Mesenchymal stem cell (in vitro differentiated cells and primary cell): ENCODE measurements at regions not wholly inside any gene's neighbourhood (a gene's known extent, or its start where the extent isn't known, plus 50 kb on each side); places are given as distances from the start of the nearest gene placed in this dataset.
A peak's percentile ranks its signal among the peaks of the same experiment; 100 is the strongest.

Source experiments
- DNase-seq: peaks from one replicate; pipeline ENCODE4 v3.0.0-alpha.2; 2013
- H2AFZ ChIP-seq: one replicate; pipeline ENCODE4 v1.6.1; 2013; ENCODE audit warnings: low read depth, mild to moderate bottlenecking, control low read depth, inconsistent platforms, low read length, moderate library complexity
- H2AK5ac ChIP-seq: 2 replicates; pipeline ENCODE4 v1.6.1; 2013; ENCODE audit warnings: low read length, moderate library complexity, mild to moderate bottlenecking, inconsistent platforms; ENCODE audit not compliant: severe bottlenecking
- H2BK120ac ChIP-seq: one replicate; pipeline ENCODE4 v1.6.1; 2013; ENCODE audit warnings: low read depth, mild to moderate bottlenecking, inconsistent platforms, low read length, moderate library complexity
- H2BK12ac ChIP-seq, 2 experiments: one replicate each; pipeline ENCODE4 v1.6.1; 2013; ENCODE audit warnings: inconsistent platforms in 2 of 2, low read length in 2 of 2, mild to moderate bottlenecking in 2 of 2, moderate library complexity in 2 of 2, control low read depth in 1 of 2
- H2BK15ac ChIP-seq: one replicate; pipeline ENCODE4 v1.6.1; 2013; ENCODE audit warnings: mild to moderate bottlenecking, low read depth, inconsistent platforms; ENCODE audit not compliant: poor library complexity, severe bottlenecking
- H2BK5ac ChIP-seq: 2 replicates; pipeline ENCODE4 v1.6.1; 2013; ENCODE audit warnings: low read depth, mild to moderate bottlenecking, low read length, control low read depth, inconsistent platforms; ENCODE audit not compliant: poor library complexity, severe bottlenecking
- H3K14ac ChIP-seq, 2 experiments: one replicate each; pipeline ENCODE4 v1.6.1; 2013; ENCODE audit warnings: inconsistent platforms in 2 of 2, low read length in 2 of 2, control low read depth in 1 of 2, mild to moderate bottlenecking in 1 of 2, moderate library complexity in 1 of 2
- H3K18ac ChIP-seq, 2 experiments: one replicate each; pipeline ENCODE4 v1.6.1; 2013; ENCODE audit warnings: inconsistent platforms in 2 of 2, low read length in 2 of 2, control low read depth in 1 of 2, low read depth in 1 of 2, mild to moderate bottlenecking in 1 of 2
- H3K23ac ChIP-seq, 2 experiments: one replicate each; pipeline ENCODE4 v1.6.1; 2013; ENCODE audit warnings: inconsistent platforms in 2 of 2, low read length in 2 of 2, mild to moderate bottlenecking in 2 of 2, moderate library complexity in 2 of 2, control low read depth in 1 of 2
- H3K27ac ChIP-seq: 2 replicates; pipeline ENCODE4 v1.5.1; 2013; ENCODE audit warnings: mild to moderate bottlenecking, moderate library complexity, low read length, control low read depth, inconsistent platforms; ENCODE audit not compliant: poor library complexity, severe bottlenecking
- H3K27me3 ChIP-seq, 2 experiments: 2 replicates each; pipeline versions ENCODE4 v1.6.1 to v1.7.0; 2013; ENCODE audit warnings: low read length in 2 of 2, mild to moderate bottlenecking in 2 of 2, moderate library complexity in 2 of 2, control low read depth in 1 of 2, inconsistent platforms in 1 of 2; ENCODE audit not compliant: control insufficient read depth in 1 of 2, insufficient read depth in 1 of 2
- H3K36me3 ChIP-seq, 2 experiments: 2 replicates each; pipeline versions ENCODE4 v1.6.1 to v1.7.0; 2013; ENCODE audit warnings: low read length in 2 of 2, control low read depth in 1 of 2, inconsistent platforms in 1 of 2, low read depth in 1 of 2, mild to moderate bottlenecking in 1 of 2; ENCODE audit not compliant: insufficient read depth in 2 of 2, control insufficient read depth in 1 of 2
- H3K4ac ChIP-seq, 2 experiments: one replicate each; pipeline ENCODE4 v1.6.1; 2013; ENCODE audit warnings: inconsistent platforms in 2 of 2, low read length in 2 of 2, mild to moderate bottlenecking in 2 of 2, moderate library complexity in 2 of 2, control low read depth in 1 of 2, low read depth in 1 of 2
- H3K4me1 ChIP-seq: 2 replicates; pipeline ENCODE4 v1.6.1; 2013; ENCODE audit warnings: low read depth, low read length, control low read depth; ENCODE audit not compliant: control insufficient read depth, insufficient read depth
- H3K4me2 ChIP-seq: 2 replicates; pipeline ENCODE4 v1.6.1; 2013; ENCODE audit warnings: low read length, mild to moderate bottlenecking, inconsistent platforms; ENCODE audit not compliant: poor library complexity, severe bottlenecking
- H3K4me3 ChIP-seq, 2 experiments: 2 replicates each; pipeline versions ENCODE4 v1.5.1 to v1.7.0; 2013; ENCODE audit warnings: low read length in 2 of 2, mild to moderate bottlenecking in 2 of 2, control low read depth in 1 of 2, low read depth in 1 of 2; ENCODE audit not compliant: insufficient read depth in 1 of 2
- H3K79me1 ChIP-seq: replicated peaks from 2 replicates; pipeline ENCODE4 v1.6.1; 2013; ENCODE audit warnings: mild to moderate bottlenecking, control low read depth, low read length, inconsistent platforms; ENCODE audit not compliant: poor library complexity, severe bottlenecking
- H3K9ac ChIP-seq: 2 replicates; pipeline ENCODE4 v1.7.0; 2013; ENCODE audit warnings: mild to moderate bottlenecking, low read length, moderate library complexity
- H3K9me3 ChIP-seq: 2 replicates; pipeline ENCODE4 v1.7.0; 2013; ENCODE audit warnings: mild to moderate bottlenecking, low read length; ENCODE audit not compliant: control insufficient read depth
- H4K8ac ChIP-seq: one replicate; pipeline ENCODE4 v1.6.1; 2013; ENCODE audit warnings: inconsistent platforms, mild to moderate bottlenecking, low read length, moderate library complexity
- H4K91ac ChIP-seq: one replicate; pipeline ENCODE4 v1.6.1; 2013; ENCODE audit warnings: mild to moderate bottlenecking, low read length, inconsistent platforms
- WGBS: methylation state at CpG from one replicate; pipeline ENCODE4 v1.1.7; 2013; ENCODE audit warnings: mixed read lengths; 5-methylcytosine and 5-hydroxymethylcytosine counted together

GRCh38 chr5:130729541-130729940 is 435.5 kb downstream of the HINT1 start:
- H3K9me3 ChIP-seq, result peaks cover 5% of the 10 kb centered on the region
- H3K27ac ChIP-seq, result no peak overlapping the region
- no peak overlapping the region for H3K23ac ChIP-seq
- no peaks in the 10 kb centered on the region for H3K79me1 ChIP-seq
- H3K4ac ChIP-seq, result no peak overlapping the region
- H2BK5ac ChIP-seq, result no peak overlapping the region
- no peak overlapping the region for H2AFZ ChIP-seq
- H3K18ac ChIP-seq, result no peak overlapping the region
- no peak overlapping the region for H2BK120ac ChIP-seq
- H2AK5ac ChIP-seq, result no peak overlapping the region
- no peaks in the 10 kb centered on the region for H3K27me3 ChIP-seq
- 78% methylated on average over 2 of the region's 2 CpGs for WGBS
- H3K36me3 ChIP-seq, result no peaks in the 10 kb centered on the region
- H4K91ac ChIP-seq, result no peak overlapping the region
- no peak overlapping the region for H4K8ac ChIP-seq
- H3K4me1 ChIP-seq, result no peaks in the 10 kb centered on the region
- H3K14ac ChIP-seq, result no peak overlapping the region
- no peak overlapping the region for H2BK12ac ChIP-seq
- no peak overlapping the region for H3K4me2 ChIP-seq
- no peak overlapping the region for H3K9ac ChIP-seq
- no peak overlapping the region for H2BK15ac ChIP-seq
- no peak for DNase-seq
- H3K4me3 ChIP-seq, result no peak overlapping the region

GRCh38 chr5:130727830-130728229 is 437.2 kb downstream of the HINT1 start:
- Histone ChIP-seq H3K4ac (no peak overlapping the region), H2AFZ (no peak overlapping the region), H2BK12ac (no peak overlapping the region), H3K27me3 (no peaks in the 10 kb centered on the region), H2AK5ac (no peak overlapping the region), H3K4me3 (no peak overlapping the region), H3K23ac (no peak overlapping the region), H2BK120ac (no peak overlapping the region), H3K14ac (no peak overlapping the region), H4K8ac (no peak overlapping the region), H3K36me3 (no peaks in the 10 kb centered on the region), H3K18ac (no peak overlapping the region), H3K4me2 (no peak overlapping the region), H3K4me1 (no peaks in the 10 kb centered on the region), H3K9me3 (peaks cover 5% of the 10 kb centered on the region), H2BK15ac (no peak overlapping the region), H3K27ac (no peak overlapping the region), H3K79me1 (no peaks in the 10 kb centered on the region), H4K91ac (no peak overlapping the region), H3K9ac (no peak overlapping the region), H2BK5ac (no peak overlapping the region)
- DNase-seq, result no peak
- 100% methylated on average over 1 of the region's 1 CpG for WGBS

- H3K4me1 ChIP-seq, result no peaks in the 10 kb centered on the region
- no peaks in the 10 kb centered on the region for H3K9me3 ChIP-seq
- H3K4ac ChIP-seq, result no peak overlapping the region
- H3K9ac ChIP-seq, result no peak overlapping the region
- WGBS, result 92% methylated on average over 4 of the region's 5 CpGs
- H3K23ac ChIP-seq, result no peak overlapping the region
- H3K18ac ChIP-seq, result no peak overlapping the region
- no peak overlapping the region for H2AFZ ChIP-seq
- H3K14ac ChIP-seq, result no peak overlapping the region
- no peak overlapping the region for H2BK12ac ChIP-seq
- no peak overlapping the region for H4K91ac ChIP-seq
- H3K27me3 ChIP-seq, result no peaks in the 10 kb centered on the region
- no peaks in the 10 kb centered on the region for H3K79me1 ChIP-seq
- DNase-seq, result no peak
- H3K4me3 ChIP-seq, result no peak overlapping the region
- H2AK5ac ChIP-seq, result no peak overlapping the region
- H3K4me2 ChIP-seq, result no peak overlapping the region
- no peak overlapping the region for H2BK120ac ChIP-seq
- no peaks in the 10 kb centered on the region for H3K36me3 ChIP-seq
- no peak overlapping the region for H2BK5ac ChIP-seq
- no peak overlapping the region for H4K8ac ChIP-seq
- H2BK15ac ChIP-seq, result no peak overlapping the region
- no peak overlapping the region for H3K27ac ChIP-seq
Observed at GRCh38 chr5:130724658-130725057, 440.4 kb downstream of the HINT1 start.

GRCh38 chr5:130720355-130720754 is 444.7 kb downstream of the HINT1 start:
- H3K9ac ChIP-seq, result no peak overlapping the region
- no peaks in the 10 kb centered on the region for H3K9me3 ChIP-seq
- no peak overlapping the region for H2BK12ac ChIP-seq
- no peak overlapping the region for H4K8ac ChIP-seq
- no peaks in the 10 kb centered on the region for H3K79me1 ChIP-seq
- H2BK120ac ChIP-seq, result no peak overlapping the region
- H2AK5ac ChIP-seq, result no peak overlapping the region
- no peak overlapping the region for H3K4me3 ChIP-seq
- H3K4me1 ChIP-seq, result peaks cover 3% of the 10 kb centered on the region
- WGBS, result no CpG with 5 or more reads among the region's 1 CpG
- DNase-seq, result peak; percentile 69
- H3K4ac ChIP-seq, result no peak overlapping the region
- H3K4me2 ChIP-seq, result no peak overlapping the region
- no peak overlapping the region for H4K91ac ChIP-seq
- no peak overlapping the region for H2BK15ac ChIP-seq
- no peaks in the 10 kb centered on the region for H3K36me3 ChIP-seq
- H2AFZ ChIP-seq, result no peak overlapping the region
- H3K27ac ChIP-seq, result no peak overlapping the region
- H2BK5ac ChIP-seq, result no peak overlapping the region
- H3K27me3 ChIP-seq, result no peaks in the 10 kb centered on the region
- H3K14ac ChIP-seq, result no peak overlapping the region
- H3K18ac ChIP-seq, result no peak overlapping the region
- no peak overlapping the region for H3K23ac ChIP-seq
